A673 (cell line): ENCODE measurements at regions not wholly inside any gene's neighbourhood (a gene's known extent, or its start where the extent isn't known, plus 50 kb on each side); places are given as distances from the start of the nearest gene placed in this dataset.

Source experiments
- EZH2 ChIP-seq: fragments of 200-600 bp; sonication (generic); IDR thresholded peaks from 2 replicates; pipeline ENCODE4 v1.6.1; 2017; ENCODE audit warnings: borderline replicate concordance, low read depth, mild to moderate bottlenecking, mixed read lengths, antibody characterized with exemption, low read length; ENCODE audit not compliant: poor library complexity, severe bottlenecking
- TF ChIP-seq, protein P1 (sequence below): fragments of 300-800, 200-600 bp; sonication (generic); conservative IDR thresholded peaks from 2 replicates; pipeline ENCODE4 v1.5.1; 2017; ENCODE audit warnings: low read depth, mild to moderate bottlenecking, antibody characterized with exemption, low read length, moderate library complexity, mixed read lengths

DNA sequence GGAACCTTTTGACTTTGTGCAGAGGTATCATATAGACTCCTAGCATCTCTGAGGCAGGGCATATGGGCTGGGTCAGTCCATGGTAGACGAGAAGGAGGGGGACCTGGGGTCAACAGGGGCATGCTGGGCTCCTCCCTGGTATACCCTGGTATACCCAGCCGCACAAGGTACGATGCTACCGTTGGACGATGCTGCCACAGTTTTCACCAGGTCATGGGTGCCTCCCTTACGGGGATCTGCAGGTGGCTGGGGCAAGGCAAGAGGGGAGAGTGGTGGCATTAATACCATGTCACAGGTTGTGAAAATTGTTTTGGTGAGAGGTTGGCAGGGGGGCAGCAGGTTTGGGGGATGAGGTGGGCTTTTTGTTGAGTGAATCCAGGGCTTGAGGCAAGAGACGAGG lies 149.8 kb downstream of the TSN start:
- TF ChIP-seq, protein P1, sequence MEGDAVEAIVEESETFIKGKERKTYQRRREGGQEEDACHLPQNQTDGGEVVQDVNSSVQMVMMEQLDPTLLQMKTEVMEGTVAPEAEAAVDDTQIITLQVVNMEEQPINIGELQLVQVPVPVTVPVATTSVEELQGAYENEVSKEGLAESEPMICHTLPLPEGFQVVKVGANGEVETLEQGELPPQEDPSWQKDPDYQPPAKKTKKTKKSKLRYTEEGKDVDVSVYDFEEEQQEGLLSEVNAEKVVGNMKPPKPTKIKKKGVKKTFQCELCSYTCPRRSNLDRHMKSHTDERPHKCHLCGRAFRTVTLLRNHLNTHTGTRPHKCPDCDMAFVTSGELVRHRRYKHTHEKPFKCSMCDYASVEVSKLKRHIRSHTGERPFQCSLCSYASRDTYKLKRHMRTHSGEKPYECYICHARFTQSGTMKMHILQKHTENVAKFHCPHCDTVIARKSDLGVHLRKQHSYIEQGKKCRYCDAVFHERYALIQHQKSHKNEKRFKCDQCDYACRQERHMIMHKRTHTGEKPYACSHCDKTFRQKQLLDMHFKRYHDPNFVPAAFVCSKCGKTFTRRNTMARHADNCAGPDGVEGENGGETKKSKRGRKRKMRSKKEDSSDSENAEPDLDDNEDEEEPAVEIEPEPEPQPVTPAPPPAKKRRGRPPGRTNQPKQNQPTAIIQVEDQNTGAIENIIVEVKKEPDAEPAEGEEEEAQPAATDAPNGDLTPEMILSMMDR = no peak
- TF ChIP-seq EZH2 = no peak
